ENCODE measurements at regions not wholly inside any gene's neighbourhood (a gene's known extent, or its start where the extent isn't known, plus 50 kb on each side); places are given as distances from the start of the nearest gene placed in this dataset.

- H3K4me3 ChIP-seq: no peak overlapping the region
- DNase-seq (ENCODE audit: extremely low read depth in 1 of 4, low spot score in 3 of 4): no peak
- H3K9me3 ChIP-seq (replicated peaks; ENCODE audit: control insufficient read depth, insufficient read depth, low read depth, low read length): no peaks in the 10 kb centered on the region
- FAIRE-seq: no peak
- H2AFZ ChIP-seq (ENCODE audit: low read depth, low read length): no peak overlapping the region
- no peaks in the 10 kb centered on the region for H3K79me2 ChIP-seq (ENCODE audit: control insufficient read depth, insufficient read depth, low read length)
- no peaks in the 10 kb centered on the region for H3K4me1 ChIP-seq (replicated peaks in 1 of 2; ENCODE audit: control insufficient read depth in 2 of 2, insufficient read depth in 2 of 2, low read length in 2 of 2)
- no peak overlapping the region for H3K4me2 ChIP-seq (ENCODE audit: insufficient read depth, low read length)
- ChIA-PET POLR2A (no interaction called here), CTCF (ENCODE audit: low intra/inter-chr PET ratio) (no interaction called here)
- ATAC-seq: no peak
- in situ Hi-C loops (cut with MboI): no loop called here
- 9% methylated on average over 4 of the region's 4 CpGs for WGBS (ENCODE audit: insufficient coverage, low coverage, missing lambda C conversion rate)
- H3K27me3 ChIP-seq (ENCODE audit: control insufficient read depth in 2 of 2, insufficient read depth in 2 of 2, low read length in 2 of 2): peaks cover 3 to 15% of the 10 kb centered on the region in 2 experiments; a peak in 4 of 5 replicates
- no peaks in the 10 kb centered on the region for H3K36me3 ChIP-seq (ENCODE audit: control insufficient read depth, insufficient read depth, low read length)
- intact Hi-C loops (cut with micrococcal nuclease): no loop called here
- H3K9ac ChIP-seq (ENCODE audit: insufficient read depth in 1 of 2, low read depth in 2 of 2, low read length in 2 of 2): no peak overlapping the region
- H3K27ac ChIP-seq (ENCODE audit: extremely low read depth, low read depth, low read length): no peak overlapping the region
- H4K20me1 ChIP-seq (replicated peaks; ENCODE audit: control insufficient read depth, insufficient read depth, low read length): no peaks in the 10 kb centered on the region
- H3K9me1 ChIP-seq (ENCODE audit: control insufficient read depth, insufficient read depth, low read length): no peaks in the 10 kb centered on the region
- no TSS peak for BruUV-seq (replicated peaks)
- no peak for TF ChIP-seq KAT8 (IDR thresholded peaks at IDR 0.05; ENCODE audit: low read depth)
- no peak for TF ChIP-seq ZBTB17 (CRISPR knock-in tag; IDR thresholded peaks at IDR 0.05)
- no peak for TF ChIP-seq EWSR1 (IDR thresholded peaks at IDR 0.05; ENCODE audit: borderline replicate concordance, low read depth, partially characterized antibody)
- TF ChIP-seq HMGN3 (IDR thresholded peaks at IDR 0.05; ENCODE audit: borderline replicate concordance, extremely low read depth, insufficient read length, low read depth, low read length): no peak
- no peak for TF ChIP-seq ELF2 (CRISPR knock-in tag; IDR thresholded peaks at IDR 0.05)
- TF ChIP-seq PATZ1 (CRISPR knock-in tag; IDR thresholded peaks at IDR 0.05; ENCODE audit: borderline replicate concordance): no peak
- TF ChIP-seq PHF8 (IDR thresholded peaks at IDR 0.05; ENCODE audit: borderline replicate concordance, low read length): no peak
- TF ChIP-seq ZNF140 (CRISPR knock-in tag; IDR thresholded peaks at IDR 0.05): no peak
- TF ChIP-seq SMC3 (conservative IDR thresholded peaks at IDR 0.05; ENCODE audit: insufficient read depth, low read depth, low read length): no peak
- no peak for TF ChIP-seq PHTF2 (CRISPR knock-in tag; IDR thresholded peaks at IDR 0.05)
- TF ChIP-seq ZNF384 (IDR thresholded peaks at IDR 0.05; ENCODE audit: low read depth, low read length): no peak
- no peak for TF ChIP-seq HDAC2 (IDR thresholded peaks at IDR 0.05)
- no peak for TF ChIP-seq ZNF197 (CRISPR knock-in tag; IDR thresholded peaks at IDR 0.05; ENCODE audit: low read depth)
- TF ChIP-seq U2AF1 (optimal IDR thresholded peaks at IDR 0.05; ENCODE audit: low read depth, low read length): no peak
- no peak for TF ChIP-seq TEAD1 (CRISPR knock-in tag; IDR thresholded peaks at IDR 0.05)
Measured at GRCh38 chr10:29917311-29917710, 142.1 kb downstream of the JCAD start.

Data from K562 (cell line).